SU-DHL-6 (cell line): ENCODE measurements at regions not wholly inside any gene's neighbourhood (a gene's known extent, or its start where the extent isn't known, plus 50 kb on each side); places are given as distances from the start of the nearest gene placed in this dataset.

ENCODE experiments used
- H2AFZ ChIP-seq: fragments of 200-600 bp; sonication (generic); 2 replicates; pipeline ENCODE4 v1.6.1; 2014; ENCODE audit warnings: low read depth, mild to moderate bottlenecking, moderate library complexity, mixed read lengths, antibody characterized with exemption, low read length; ENCODE audit not compliant: severe bottlenecking
- H3F3A ChIP-seq: fragments of 200-600 bp; shearing (Covaris generic); 2 replicates; pipeline ENCODE4 v1.6.0; 2016; ENCODE audit warnings: antibody characterized with exemption, mild to moderate bottlenecking; ENCODE audit not compliant: insufficient read depth
- H3K27ac ChIP-seq: fragments of 200-600 bp; sonication (generic); 2 replicates; pipeline ENCODE4 v1.5.1; 2016; ENCODE audit warnings: low read depth, mild to moderate bottlenecking, low read length, moderate library complexity, mixed read lengths
- H3K27me3 ChIP-seq: fragments of 200-600 bp; sonication (generic), shearing (Covaris generic); 2 replicates; pipeline ENCODE4 v1.6.0; 2014; ENCODE audit warnings: mild to moderate bottlenecking, low read length
- H3K36me3 ChIP-seq: fragments of 200-600 bp; sonication (generic); 2 replicates; pipeline ENCODE4 v1.6.1; 2014; ENCODE audit warnings: mild to moderate bottlenecking, low read length, mixed read lengths
- H3K4me2 ChIP-seq: fragments of 300-600, 200-600 bp; shearing (Covaris generic), sonication (generic); 2 replicates; pipeline ENCODE4 v1.6.0; 2014; ENCODE audit warnings: low read length, low read depth, mild to moderate bottlenecking; ENCODE audit not compliant: poor library complexity, severe bottlenecking
- H3K4me3 ChIP-seq: fragments of 200-600 bp; sonication (generic); 2 replicates; pipeline ENCODE4 v1.5.1; 2014; ENCODE audit warnings: antibody characterized with exemption, low read length, mild to moderate bottlenecking, mixed read lengths; ENCODE audit not compliant: insufficient read depth, poor library complexity, severe bottlenecking
- H3K79me2 ChIP-seq: fragments of 200-600 bp; sonication (generic); 2 replicates; pipeline ENCODE4 v1.6.1; 2014; ENCODE audit warnings: mild to moderate bottlenecking, low read length, moderate library complexity; ENCODE audit not compliant: insufficient read depth
- H3K9ac ChIP-seq: fragments of 200-600 bp; sonication (generic); 2 replicates; pipeline ENCODE4 v1.7.0; 2014; ENCODE audit warnings: mild to moderate bottlenecking, low read length
- H3K9me2 ChIP-seq: fragments of 200-600 bp; sonication (generic); replicated peaks from 2 replicates; pipeline ENCODE4 v1.6.1; 2014; ENCODE audit warnings: low read length; ENCODE audit not compliant: insufficient read depth
- H3K9me3 ChIP-seq: fragments of 200-600 bp; sonication (generic); 2 replicates; pipeline ENCODE4 v1.6.1; 2014; ENCODE audit warnings: low read length, mixed read lengths; ENCODE audit not compliant: insufficient read depth
- H4K20me1 ChIP-seq: fragments of 200-600 bp; sonication (generic); 2 replicates; pipeline ENCODE4 v1.6.1; 2014; ENCODE audit warnings: low read depth, mild to moderate bottlenecking, antibody characterized with exemption, low read length, moderate library complexity, mixed read lengths
- CTCF ChIP-seq: fragments of 200-600 bp; sonication (generic); IDR thresholded peaks from one replicate; pipeline ENCODE4 v1.5.1; 2017; ENCODE audit warnings: antibody characterized with exemption, mild to moderate bottlenecking, low read length, moderate library complexity; ENCODE audit not compliant: insufficient read depth, poor library complexity, severe bottlenecking
- EZH2phosphoT487 ChIP-seq: fragments of 200-600 bp; sonication (generic), shearing (Covaris generic); conservative IDR thresholded peaks from 2 replicates; pipeline ENCODE4 v1.6.1; 2018; ENCODE audit warnings: mild to moderate bottlenecking, antibody characterized with exemption, low read length, moderate library complexity, mixed read lengths

GRCh38 chr4:11801466-11802446, 373.1 kb upstream of the HS3ST1 start:
- Histone ChIP-seq H4K20me1 (no peaks in the 10 kb centered on the region), H3K4me3 (no peak overlapping the region), H3K9ac (no peak overlapping the region), H3K79me2 (no peaks in the 10 kb centered on the region), H3K36me3 (no peaks in the 10 kb centered on the region), H3K9me2 (no peaks in the 10 kb centered on the region), H3K27ac (no peak overlapping the region), H3F3A (no peaks in the 10 kb centered on the region), H2AFZ (no peak overlapping the region), H3K27me3 (no peaks in the 10 kb centered on the region), H3K4me2 (no peak overlapping the region), H3K9me3 (no peaks in the 10 kb centered on the region)
- TF ChIP-seq EZH2phosphoT487 (no peak), CTCF (no peak)

DNA sequence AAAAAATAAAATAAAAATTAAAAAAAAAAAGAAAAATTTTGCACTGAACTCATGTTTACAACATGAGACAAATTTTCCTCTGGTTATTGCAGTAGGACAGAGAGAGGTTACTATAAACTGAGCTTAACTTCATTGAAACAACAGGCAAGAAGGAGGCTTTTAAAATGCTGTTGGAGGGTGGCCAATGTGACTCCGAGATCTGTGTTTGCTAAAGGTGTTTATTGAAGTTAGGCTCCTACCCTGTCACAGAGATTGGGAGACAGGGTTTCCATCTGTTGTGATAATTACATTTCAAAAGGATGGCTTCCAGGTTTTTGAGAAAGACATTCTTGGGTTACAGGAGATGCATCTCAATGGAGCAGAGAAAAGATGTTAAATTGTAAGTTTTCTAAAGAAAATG, 370.5 kb upstream of the HS3ST1 start:
- Histone ChIP-seq H3K9ac (no peak overlapping the region), H3K4me2 (no peak overlapping the region), H3F3A (no peaks in the 10 kb centered on the region), H3K4me3 (no peak overlapping the region), H3K9me3 (no peaks in the 10 kb centered on the region), H4K20me1 (no peaks in the 10 kb centered on the region), H2AFZ (no peak overlapping the region), H3K79me2 (no peaks in the 10 kb centered on the region), H3K27ac (no peak overlapping the region), H3K9me2 (no peaks in the 10 kb centered on the region), H3K36me3 (no peaks in the 10 kb centered on the region), H3K27me3 (no peaks in the 10 kb centered on the region)
- no peak for TF ChIP-seq EZH2phosphoT487
- no peak for TF ChIP-seq CTCF

DNA sequence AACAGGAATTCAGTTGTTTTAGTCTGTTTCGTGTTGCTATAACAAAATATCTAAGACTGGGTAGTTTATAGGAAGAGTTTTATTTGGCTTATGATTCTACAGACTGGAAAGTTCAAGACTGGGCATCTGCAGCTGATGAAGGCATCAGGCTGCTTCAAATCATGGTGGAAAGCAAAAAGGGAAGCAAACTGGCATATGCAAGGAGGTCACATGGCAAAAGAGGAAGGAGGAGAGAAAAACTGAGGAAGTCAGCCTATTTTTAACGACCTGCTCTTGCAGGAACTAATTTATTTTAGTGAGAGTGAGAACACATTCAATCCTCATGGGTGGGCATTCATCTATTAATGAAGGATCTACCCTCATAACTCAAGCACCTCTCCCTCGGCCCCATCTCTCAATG, 363.1 kb upstream of the HS3ST1 start:
- H3K4me2 ChIP-seq = no peak overlapping the region

More for the DNA sequence above, 363.1 kb upstream of the HS3ST1 start:
- no peaks in the 10 kb centered on the region for H4K20me1 ChIP-seq
- no peak overlapping the region for H3K9ac ChIP-seq
- no peaks in the 10 kb centered on the region for H3K79me2 ChIP-seq
- H3K27me3 ChIP-seq = no peaks in the 10 kb centered on the region
- H3K36me3 ChIP-seq = no peaks in the 10 kb centered on the region
- no peak for TF ChIP-seq EZH2phosphoT487
- TF ChIP-seq CTCF = no peak
- H3K27ac ChIP-seq = no peak overlapping the region
- no peaks in the 10 kb centered on the region for H3K9me3 ChIP-seq
- no peak overlapping the region for H3K4me3 ChIP-seq
- H2AFZ ChIP-seq = no peak overlapping the region
- no peaks in the 10 kb centered on the region for H3F3A ChIP-seq
- no peaks in the 10 kb centered on the region for H3K9me2 ChIP-seq
